ENCODE measurements at regions not wholly inside any gene's neighbourhood (a gene's known extent, or its start where the extent isn't known, plus 50 kb on each side); places are given as distances from the start of the nearest gene placed in this dataset.

GRCh38 chr5:124907098-124907644 lies 160.7 kb upstream of the ZNF608 start:
- no peak for TF ChIP-seq CTCF (IDR thresholded peaks at IDR 0.05; ENCODE audit: unreplicated experiment)
- Mint-ChIP-seq H3K4me3 (ENCODE audit: low read depth) (no peak overlapping the region), H3K27ac (peak overlapping the region; percentile 92), H3K9me3 (ENCODE audit: low read depth) (no peaks in the 10 kb centered on the region), H3K4me1 (ENCODE audit: low read depth) (peaks cover 62% of the 10 kb centered on the region), H3K36me3 (ENCODE audit: insufficient read depth) (no peaks in the 10 kb centered on the region), H3K27me3 (no peaks in the 10 kb centered on the region)
- DNase-seq (ENCODE audit: low spot score, unreplicated experiment) = no peak

GRCh38 chr5:124908581-124909451 lies 162.4 kb upstream of the ZNF608 start:
- Mint-ChIP-seq H3K27ac (peak overlapping the region; percentile 92), H3K27me3 (no peaks in the 10 kb centered on the region), H3K9me3 (ENCODE audit: low read depth) (no peaks in the 10 kb centered on the region), H3K36me3 (ENCODE audit: insufficient read depth) (no peaks in the 10 kb centered on the region), H3K4me3 (ENCODE audit: low read depth) (peak overlapping the region; percentile 4), H3K4me1 (ENCODE audit: low read depth) (peaks cover 50% of the 10 kb centered on the region)
- TF ChIP-seq CTCF (IDR thresholded peaks at IDR 0.05; ENCODE audit: unreplicated experiment) = no peak
- no peak for DNase-seq (ENCODE audit: low spot score, unreplicated experiment)

- peaks cover 49% of the 10 kb centered on the region for H3K4me1 Mint-ChIP-seq (ENCODE audit: low read depth)
- peaks cover 1% of the 10 kb centered on the region for H3K36me3 Mint-ChIP-seq (ENCODE audit: insufficient read depth)
- H3K9me3 Mint-ChIP-seq (ENCODE audit: low read depth) = peaks cover 4% of the 10 kb centered on the region
- no peaks in the 10 kb centered on the region for H3K27me3 Mint-ChIP-seq
- DNase-seq (ENCODE audit: low spot score, unreplicated experiment) = no peak
- no peak for TF ChIP-seq CTCF (IDR thresholded peaks at IDR 0.05; ENCODE audit: unreplicated experiment)
- H3K4me3 Mint-ChIP-seq (ENCODE audit: low read depth) = no peak overlapping the region
- peak overlapping the region; percentile 65 for H3K27ac Mint-ChIP-seq
Observed at GRCh38 chr5:124909734-124910133, 163.3 kb upstream of the ZNF608 start.

- no peak for DNase-seq (ENCODE audit: low spot score, unreplicated experiment)
- no peak for TF ChIP-seq CTCF (IDR thresholded peaks at IDR 0.05; ENCODE audit: unreplicated experiment)
- Mint-ChIP-seq H3K9me3 (ENCODE audit: low read depth) (peaks cover 7% of the 10 kb centered on the region), H3K36me3 (ENCODE audit: insufficient read depth) (peaks cover 3% of the 10 kb centered on the region), H3K27ac (peak overlapping the region; percentile 65), H3K4me1 (ENCODE audit: low read depth) (peaks cover 43% of the 10 kb centered on the region), H3K27me3 (no peaks in the 10 kb centered on the region), H3K4me3 (ENCODE audit: low read depth) (no peak overlapping the region)
Observed at GRCh38 chr5:124910354-124911016, 164.0 kb upstream of the ZNF608 start.

GRCh38 chr5:124912638-124913328 lies 166.3 kb upstream of the ZNF608 start:
- H3K9me3 Mint-ChIP-seq (ENCODE audit: low read depth) = peaks cover 12% of the 10 kb centered on the region
- H3K4me1 Mint-ChIP-seq (ENCODE audit: low read depth) = peaks cover 26% of the 10 kb centered on the region
- H3K27ac Mint-ChIP-seq = no peak overlapping the region
- H3K27me3 Mint-ChIP-seq = no peaks in the 10 kb centered on the region
- TF ChIP-seq CTCF (IDR thresholded peaks at IDR 0.05; ENCODE audit: unreplicated experiment) = no peak
- peaks cover 8% of the 10 kb centered on the region for H3K36me3 Mint-ChIP-seq (ENCODE audit: insufficient read depth)
- DNase-seq (ENCODE audit: low spot score, unreplicated experiment) = no peak
- no peak overlapping the region for H3K4me3 Mint-ChIP-seq (ENCODE audit: low read depth)
